ENCODE measurements at regions not wholly inside any gene's neighbourhood (a gene's known extent, or its start where the extent isn't known, plus 50 kb on each side); places are given as distances from the start of the nearest gene placed in this dataset.
A peak's percentile ranks its signal among the peaks of the same experiment; 100 is the strongest.

DNA sequence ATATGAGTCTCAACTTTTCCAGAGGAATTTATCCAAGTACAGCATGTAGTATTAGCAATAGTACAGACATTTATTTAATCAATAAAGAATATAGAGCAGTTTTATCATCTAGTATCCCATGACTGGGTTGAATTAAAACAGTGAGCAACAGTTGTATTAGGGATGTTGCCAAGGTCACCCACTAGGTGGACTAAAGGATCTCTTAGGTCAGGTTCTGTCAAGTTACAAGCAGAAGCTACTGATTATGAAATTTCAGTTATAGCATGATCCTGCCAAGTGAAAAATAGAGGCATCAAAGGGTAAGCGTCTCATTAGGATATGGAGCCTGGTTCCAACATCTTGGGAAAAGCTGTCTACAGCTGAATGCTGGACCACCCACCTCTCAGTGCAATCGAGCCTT is 52.1 kb upstream of the LAPTM4A start:
- H3K4me1 Mint-ChIP-seq (ENCODE audit: low read depth): peaks cover 1% of the 10 kb centered on the region
- no peak for DNase-seq (ENCODE audit: low spot score, unreplicated experiment)
- H3K27ac Mint-ChIP-seq: no peak overlapping the region
- peaks cover 15% of the 10 kb centered on the region for H3K27me3 Mint-ChIP-seq
- no peak overlapping the region for H3K4me3 Mint-ChIP-seq (ENCODE audit: low read depth)
- peak; percentile 39 for TF ChIP-seq CTCF (IDR thresholded peaks at IDR 0.05; ENCODE audit: unreplicated experiment)
- H3K9me3 Mint-ChIP-seq (ENCODE audit: low read depth): peaks cover 9% of the 10 kb centered on the region
- peaks cover 3% of the 10 kb centered on the region for H3K36me3 Mint-ChIP-seq (ENCODE audit: insufficient read depth)

All from progenitor cell of endocrine pancreas (in vitro differentiated cells).